ENCODE measurements at regions not wholly inside any gene's neighbourhood (a gene's known extent, or its start where the extent isn't known, plus 50 kb on each side); places are given as distances from the start of the nearest gene placed in this dataset.
"Not testable (repeated sequence)": the region's sequence is repeated elsewhere in the genome, so short reads cannot be mapped to it uniquely, and the experiment has no call there.

- DNase-seq (ENCODE audit: low read depth, low spot score) = no peak
These were observed 184.4 kb upstream of the TOX3 start for GRCh38 chr16:52731219-52731875.

- DNase-seq (ENCODE audit: low read depth, low spot score) = peak; percentile 78
These were observed 182.8 kb upstream of the TOX3 start for GRCh38 chr16:52729731-52730130.

GRCh38 chr16:52727849-52728248, 180.9 kb upstream of the TOX3 start:
- no peak for DNase-seq (ENCODE audit: low read depth, low spot score)

GRCh38 chr16:52727441-52727840, 180.5 kb upstream of the TOX3 start:
- DNase-seq (ENCODE audit: low read depth, low spot score) = no peak

- DNase-seq (ENCODE audit: low read depth, low spot score) = no peak
These were observed 178.5 kb upstream of the TOX3 start for GRCh38 chr16:52725461-52725860.

GRCh38 chr16:52725043-52725442, 178.1 kb upstream of the TOX3 start:
- no peak for DNase-seq (ENCODE audit: low read depth, low spot score)

- DNase-seq (ENCODE audit: low read depth, low spot score) = no peak
These were observed 174.4 kb upstream of the TOX3 start for GRCh38 chr16:52721331-52721730.

GRCh38 chr16:52718046-52718445, 171.1 kb upstream of the TOX3 start:
- no peak for DNase-seq (ENCODE audit: low read depth, low spot score)

GRCh38 chr16:52713740-52714139, 166.8 kb upstream of the TOX3 start:
- no peak for DNase-seq (ENCODE audit: low read depth, low spot score)

GRCh38 chr16:52709306-52709705, 162.4 kb upstream of the TOX3 start:
- DNase-seq (ENCODE audit: low read depth, low spot score) = peak; percentile 5

- DNase-seq (ENCODE audit: low read depth, low spot score) = no peak
These were observed 161.5 kb upstream of the TOX3 start for GRCh38 chr16:52708476-52708875.

GRCh38 chr16:52707676-52708337, 160.9 kb upstream of the TOX3 start:
- DNase-seq (ENCODE audit: low read depth, low spot score) = no peak

GRCh38 chr16:52705122-52705521, 158.2 kb upstream of the TOX3 start:
- no peak for DNase-seq (ENCODE audit: low read depth, low spot score)

- DNase-seq (ENCODE audit: low read depth, low spot score) = no peak
These were observed 151.0 kb upstream of the TOX3 start for GRCh38 chr16:52697971-52698370.

- DNase-seq (ENCODE audit: low read depth, low spot score) = no peak
These were observed 149.2 kb upstream of the TOX3 start for GRCh38 chr16:52696126-52696525.

GRCh38 chr16:52690468-52690867, 143.5 kb upstream of the TOX3 start:
- no peak for DNase-seq (ENCODE audit: low read depth, low spot score)

- DNase-seq (ENCODE audit: low read depth, low spot score) = no peak
These were observed 134.1 kb upstream of the TOX3 start for GRCh38 chr16:52680993-52681392.

GRCh38 chr16:52677501-52677900, 130.6 kb upstream of the TOX3 start:
- no peak for DNase-seq (ENCODE audit: low read depth, low spot score)

- DNase-seq (ENCODE audit: low read depth, low spot score) = no peak
These were observed 130.0 kb upstream of the TOX3 start for GRCh38 chr16:52676959-52677358.

- no peak for DNase-seq (ENCODE audit: low read depth, low spot score)
These were observed 124.6 kb upstream of the TOX3 start for GRCh38 chr16:52671590-52671989.

GRCh38 chr16:52657924-52658323, 111.0 kb upstream of the TOX3 start:
- DNase-seq (ENCODE audit: low read depth, low spot score) = no peak

GRCh38 chr16:52655916-52656315, 109.0 kb upstream of the TOX3 start:
- DNase-seq (ENCODE audit: low read depth, low spot score) = peak; percentile 76

GRCh38 chr16:52655156-52655555, 108.2 kb upstream of the TOX3 start:
- not testable (repeated sequence) for DNase-seq (ENCODE audit: low read depth, low spot score)

- DNase-seq (ENCODE audit: low read depth, low spot score) = no peak
These were observed 105.1 kb upstream of the TOX3 start for GRCh38 chr16:52652033-52652432.
